Ishikawa (cell line): ENCODE measurements at regions not wholly inside any gene's neighbourhood (a gene's known extent, or its start where the extent isn't known, plus 50 kb on each side); places are given as distances from the start of the nearest gene placed in this dataset.

Source experiments
- EGR1 ChIP-seq: IDR thresholded peaks from 2 replicates; pipeline ENCODE4 v1.6.1; 2012
- EP300 ChIP-seq: IDR thresholded peaks from 2 replicates; pipeline ENCODE4 v1.6.1; 2012; ENCODE audit warnings: borderline replicate concordance
- TCF12 ChIP-seq: IDR thresholded peaks from 2 replicates; pipeline ENCODE4 v1.6.1; 2012; ENCODE audit warnings: low read depth

DNA sequence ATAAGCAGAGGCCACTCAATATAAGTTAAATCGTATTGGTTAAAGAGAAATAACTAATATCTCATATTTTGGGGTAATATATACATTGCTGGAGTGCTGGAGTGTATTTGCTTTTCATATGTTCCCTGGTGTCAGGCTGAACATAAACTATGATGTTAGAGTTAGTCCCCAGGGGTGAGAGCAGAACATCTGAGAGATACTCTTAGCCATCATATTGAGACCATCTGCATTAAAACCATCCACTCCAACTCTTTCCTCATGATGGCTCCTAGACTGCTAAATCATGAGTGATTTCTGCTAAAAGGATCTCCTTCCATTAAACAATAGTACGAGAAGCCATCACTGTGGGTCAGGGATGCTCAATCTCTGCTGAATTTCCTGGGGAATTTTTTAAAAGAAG, 436.2 kb downstream of the DTWD2 start:
- TF ChIP-seq EP300: no peak
- no peak for TF ChIP-seq EGR1
- no peak for TF ChIP-seq TCF12
